Central memory CD4-positive, alpha-beta T cell (primary cell): ENCODE measurements at regions not wholly inside any gene's neighbourhood (a gene's known extent, or its start where the extent isn't known, plus 50 kb on each side); places are given as distances from the start of the nearest gene placed in this dataset.

ENCODE experiments used
- DNase-seq: peaks from one replicate; pipeline ENCODE4 v3.0.0; 2022

- no peak for DNase-seq
These were observed 74.6 kb upstream of the TMEM106B start for GRCh38 chr7:12136523-12136922.

GRCh38 chr7:12137283-12137682, 73.8 kb upstream of the TMEM106B start:
- DNase-seq, result no peak

GRCh38 chr7:12138421-12138820, 72.7 kb upstream of the TMEM106B start:
- DNase-seq, result no peak

GRCh38 chr7:12139416-12139815, 71.7 kb upstream of the TMEM106B start:
- no peak for DNase-seq

- no peak for DNase-seq
These were observed 64.3 kb upstream of the TMEM106B start for GRCh38 chr7:12146813-12147212.

GRCh38 chr7:12152196-12152918, 58.7 kb upstream of the TMEM106B start:
- no peak for DNase-seq

GRCh38 chr7:12154119-12154518, 57.0 kb upstream of the TMEM106B start:
- no peak for DNase-seq

- no peak for DNase-seq
These were observed 53.6 kb upstream of the TMEM106B start for GRCh38 chr7:12157517-12157916.

GRCh38 chr7:12158334-12159060, 52.6 kb upstream of the TMEM106B start:
- no peak for DNase-seq

- DNase-seq, result no peak
These were observed 49.9 kb upstream of the TMEM106B start for GRCh38 chr7:12161146-12161545.
